HL-60 (cell line): ENCODE measurements at regions not wholly inside any gene's neighbourhood (a gene's known extent, or its start where the extent isn't known, plus 50 kb on each side); places are given as distances from the start of the nearest gene placed in this dataset.
"Not testable (repeated sequence)": the region's sequence is repeated elsewhere in the genome, so short reads cannot be mapped to it uniquely, and the experiment has no call there.

Experiments used
- POLR2AphosphoS5 ChIP-seq: IDR thresholded peaks from 2 replicates; pipeline ENCODE4 v1.6.1; 2012; ENCODE audit warnings: low read depth
- TF ChIP-seq, protein P1 (sequence below): IDR thresholded peaks from one replicate; pipeline ENCODE4 v1.5.1; 2011; ENCODE audit warnings: low read length, control low read depth, inconsistent platforms; ENCODE audit not compliant: insufficient read depth
- TF ChIP-seq, protein P2 (sequence below): IDR thresholded peaks from 2 replicates; pipeline ENCODE4 v1.6.1; 2012; ENCODE audit warnings: low read depth; ENCODE audit not compliant: insufficient replicate concordance

- TF ChIP-seq, protein P1, sequence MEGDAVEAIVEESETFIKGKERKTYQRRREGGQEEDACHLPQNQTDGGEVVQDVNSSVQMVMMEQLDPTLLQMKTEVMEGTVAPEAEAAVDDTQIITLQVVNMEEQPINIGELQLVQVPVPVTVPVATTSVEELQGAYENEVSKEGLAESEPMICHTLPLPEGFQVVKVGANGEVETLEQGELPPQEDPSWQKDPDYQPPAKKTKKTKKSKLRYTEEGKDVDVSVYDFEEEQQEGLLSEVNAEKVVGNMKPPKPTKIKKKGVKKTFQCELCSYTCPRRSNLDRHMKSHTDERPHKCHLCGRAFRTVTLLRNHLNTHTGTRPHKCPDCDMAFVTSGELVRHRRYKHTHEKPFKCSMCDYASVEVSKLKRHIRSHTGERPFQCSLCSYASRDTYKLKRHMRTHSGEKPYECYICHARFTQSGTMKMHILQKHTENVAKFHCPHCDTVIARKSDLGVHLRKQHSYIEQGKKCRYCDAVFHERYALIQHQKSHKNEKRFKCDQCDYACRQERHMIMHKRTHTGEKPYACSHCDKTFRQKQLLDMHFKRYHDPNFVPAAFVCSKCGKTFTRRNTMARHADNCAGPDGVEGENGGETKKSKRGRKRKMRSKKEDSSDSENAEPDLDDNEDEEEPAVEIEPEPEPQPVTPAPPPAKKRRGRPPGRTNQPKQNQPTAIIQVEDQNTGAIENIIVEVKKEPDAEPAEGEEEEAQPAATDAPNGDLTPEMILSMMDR: not testable (repeated sequence)
- not testable (repeated sequence) for TF ChIP-seq POLR2AphosphoS5
- TF ChIP-seq, protein P2, sequence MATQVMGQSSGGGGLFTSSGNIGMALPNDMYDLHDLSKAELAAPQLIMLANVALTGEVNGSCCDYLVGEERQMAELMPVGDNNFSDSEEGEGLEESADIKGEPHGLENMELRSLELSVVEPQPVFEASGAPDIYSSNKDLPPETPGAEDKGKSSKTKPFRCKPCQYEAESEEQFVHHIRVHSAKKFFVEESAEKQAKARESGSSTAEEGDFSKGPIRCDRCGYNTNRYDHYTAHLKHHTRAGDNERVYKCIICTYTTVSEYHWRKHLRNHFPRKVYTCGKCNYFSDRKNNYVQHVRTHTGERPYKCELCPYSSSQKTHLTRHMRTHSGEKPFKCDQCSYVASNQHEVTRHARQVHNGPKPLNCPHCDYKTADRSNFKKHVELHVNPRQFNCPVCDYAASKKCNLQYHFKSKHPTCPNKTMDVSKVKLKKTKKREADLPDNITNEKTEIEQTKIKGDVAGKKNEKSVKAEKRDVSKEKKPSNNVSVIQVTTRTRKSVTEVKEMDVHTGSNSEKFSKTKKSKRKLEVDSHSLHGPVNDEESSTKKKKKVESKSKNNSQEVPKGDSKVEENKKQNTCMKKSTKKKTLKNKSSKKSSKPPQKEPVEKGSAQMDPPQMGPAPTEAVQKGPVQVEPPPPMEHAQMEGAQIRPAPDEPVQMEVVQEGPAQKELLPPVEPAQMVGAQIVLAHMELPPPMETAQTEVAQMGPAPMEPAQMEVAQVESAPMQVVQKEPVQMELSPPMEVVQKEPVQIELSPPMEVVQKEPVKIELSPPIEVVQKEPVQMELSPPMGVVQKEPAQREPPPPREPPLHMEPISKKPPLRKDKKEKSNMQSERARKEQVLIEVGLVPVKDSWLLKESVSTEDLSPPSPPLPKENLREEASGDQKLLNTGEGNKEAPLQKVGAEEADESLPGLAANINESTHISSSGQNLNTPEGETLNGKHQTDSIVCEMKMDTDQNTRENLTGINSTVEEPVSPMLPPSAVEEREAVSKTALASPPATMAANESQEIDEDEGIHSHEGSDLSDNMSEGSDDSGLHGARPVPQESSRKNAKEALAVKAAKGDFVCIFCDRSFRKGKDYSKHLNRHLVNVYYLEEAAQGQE: not testable (repeated sequence)
Observed at GRCh38 chr22:27109406-27109805, 452.0 kb downstream of the MIAT start.
